ENCODE measurements at regions not wholly inside any gene's neighbourhood (a gene's known extent, or its start where the extent isn't known, plus 50 kb on each side); places are given as distances from the start of the nearest gene placed in this dataset.

GRCh38 chr5:38680094-38680825, 123.8 kb upstream of the LIFR start:
- TF ChIP-seq, protein P1, sequence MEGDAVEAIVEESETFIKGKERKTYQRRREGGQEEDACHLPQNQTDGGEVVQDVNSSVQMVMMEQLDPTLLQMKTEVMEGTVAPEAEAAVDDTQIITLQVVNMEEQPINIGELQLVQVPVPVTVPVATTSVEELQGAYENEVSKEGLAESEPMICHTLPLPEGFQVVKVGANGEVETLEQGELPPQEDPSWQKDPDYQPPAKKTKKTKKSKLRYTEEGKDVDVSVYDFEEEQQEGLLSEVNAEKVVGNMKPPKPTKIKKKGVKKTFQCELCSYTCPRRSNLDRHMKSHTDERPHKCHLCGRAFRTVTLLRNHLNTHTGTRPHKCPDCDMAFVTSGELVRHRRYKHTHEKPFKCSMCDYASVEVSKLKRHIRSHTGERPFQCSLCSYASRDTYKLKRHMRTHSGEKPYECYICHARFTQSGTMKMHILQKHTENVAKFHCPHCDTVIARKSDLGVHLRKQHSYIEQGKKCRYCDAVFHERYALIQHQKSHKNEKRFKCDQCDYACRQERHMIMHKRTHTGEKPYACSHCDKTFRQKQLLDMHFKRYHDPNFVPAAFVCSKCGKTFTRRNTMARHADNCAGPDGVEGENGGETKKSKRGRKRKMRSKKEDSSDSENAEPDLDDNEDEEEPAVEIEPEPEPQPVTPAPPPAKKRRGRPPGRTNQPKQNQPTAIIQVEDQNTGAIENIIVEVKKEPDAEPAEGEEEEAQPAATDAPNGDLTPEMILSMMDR (IDR thresholded peaks at IDR 0.05): no peak
- TF ChIP-seq POLR2A (IDR thresholded peaks at IDR 0.05): no peak
- Histone ChIP-seq H3K4me1 (no peaks in the 10 kb centered on the region), H3K4me3 (no peak overlapping the region), H3K9me3 (no peaks in the 10 kb centered on the region), H3K27me3 (no peaks in the 10 kb centered on the region), H3K36me3 (no peaks in the 10 kb centered on the region), H3K27ac (no peak overlapping the region)
- DNase-seq: no peak

GRCh38 chr5:38681029-38681706, 124.7 kb upstream of the LIFR start:
- H3K4me1 ChIP-seq: no peaks in the 10 kb centered on the region
- no peak for DNase-seq
- H3K9me3 ChIP-seq: no peaks in the 10 kb centered on the region
- no peak overlapping the region for H3K27ac ChIP-seq
- H3K27me3 ChIP-seq: no peaks in the 10 kb centered on the region
- H3K4me3 ChIP-seq: no peak overlapping the region
- TF ChIP-seq, protein P1 (IDR thresholded peaks at IDR 0.05): no peak
- no peak for TF ChIP-seq POLR2A (IDR thresholded peaks at IDR 0.05)
- no peaks in the 10 kb centered on the region for H3K36me3 ChIP-seq

DNA sequence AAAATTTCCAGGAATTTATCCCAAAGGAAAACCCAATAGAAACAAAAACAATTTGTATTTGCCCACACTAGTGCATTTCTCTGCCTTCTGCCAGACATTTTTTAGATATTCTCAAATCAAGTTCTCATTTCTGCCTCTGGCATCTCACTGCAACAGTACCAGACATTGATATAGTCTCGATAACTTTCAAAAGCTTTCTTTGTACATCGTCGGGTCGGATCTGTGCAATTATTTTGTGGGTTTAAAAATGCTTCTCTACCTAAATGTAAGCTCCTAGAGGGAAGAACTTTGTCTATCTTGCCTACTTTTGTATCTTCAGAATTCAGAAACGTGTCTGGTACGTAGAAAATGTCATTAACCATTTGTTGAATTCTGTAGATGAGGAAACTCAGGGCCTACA, 125.5 kb upstream of the LIFR start:
- DNase-seq: no peak
- Histone ChIP-seq H3K4me3 (no peak overlapping the region), H3K27ac (no peak overlapping the region), H3K36me3 (no peaks in the 10 kb centered on the region), H3K27me3 (no peaks in the 10 kb centered on the region), H3K4me1 (no peaks in the 10 kb centered on the region), H3K9me3 (no peaks in the 10 kb centered on the region)
- no peak for TF ChIP-seq POLR2A (IDR thresholded peaks at IDR 0.05)
- TF ChIP-seq, protein P1 (IDR thresholded peaks at IDR 0.05): no peak

- no peaks in the 10 kb centered on the region for H3K27me3 ChIP-seq
- H3K4me3 ChIP-seq: no peak overlapping the region
These were observed 130.2 kb upstream of the LIFR start for GRCh38 chr5:38686658-38687057.

DNA sequence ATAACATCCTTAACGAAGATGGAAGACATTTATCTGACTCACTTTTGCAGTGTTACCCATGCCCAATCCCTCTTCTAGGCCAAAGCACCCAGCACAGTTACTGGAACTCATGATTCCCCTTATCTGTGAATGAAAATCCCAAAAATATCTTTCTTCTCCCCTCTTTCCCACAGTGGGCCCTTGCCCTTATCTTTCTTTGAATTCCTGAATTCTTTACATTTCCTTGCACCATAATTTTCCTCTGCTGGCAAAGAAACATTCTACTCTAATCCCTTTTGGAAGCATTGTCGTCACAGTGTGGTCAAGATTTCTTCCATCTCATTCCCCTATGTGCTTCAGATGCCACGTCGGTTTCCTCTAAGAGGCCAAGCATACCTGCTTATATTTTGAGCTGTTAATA, 135.9 kb upstream of the LIFR start:
- no peak for DNase-seq
- no peaks in the 10 kb centered on the region for H3K36me3 ChIP-seq
- no peaks in the 10 kb centered on the region for H3K4me1 ChIP-seq
- no peaks in the 10 kb centered on the region for H3K9me3 ChIP-seq
- no peak overlapping the region for H3K27ac ChIP-seq
- peaks cover 0 to 6% of the 10 kb centered on the region in 2 donors for H3K27me3 ChIP-seq
- TF ChIP-seq, protein P1 (IDR thresholded peaks at IDR 0.05): no peak
- TF ChIP-seq POLR2A (IDR thresholded peaks at IDR 0.05): no peak
- no peak overlapping the region for H3K4me3 ChIP-seq

More at GRCh38 chr5:38686658-38687057, 130.2 kb upstream of the LIFR start:
- no peak for TF ChIP-seq POLR2A (IDR thresholded peaks at IDR 0.05)
- TF ChIP-seq, protein P1 (IDR thresholded peaks at IDR 0.05): no peak
- H3K27ac ChIP-seq: no peak overlapping the region
- no peaks in the 10 kb centered on the region for H3K9me3 ChIP-seq
- no peaks in the 10 kb centered on the region for H3K4me1 ChIP-seq
- no peak for DNase-seq
- no peaks in the 10 kb centered on the region for H3K36me3 ChIP-seq
